H9 (cell line): ENCODE measurements at regions not wholly inside any gene's neighbourhood (a gene's known extent, or its start where the extent isn't known, plus 50 kb on each side); places are given as distances from the start of the nearest gene placed in this dataset.

Experiments
- DNase-seq: peaks from one replicate; pipeline ENCODE4 v3.0.0-alpha.2; 2017
- H2AFZ ChIP-seq: one replicate; pipeline ENCODE4 v1.6.1; 2013; ENCODE audit warnings: mild to moderate bottlenecking, low read length, control low read depth, moderate library complexity
- H2AK5ac ChIP-seq: 2 replicates; pipeline ENCODE4 v1.6.1; 2013; ENCODE audit warnings: low read length, control low read depth, mixed read lengths; ENCODE audit not compliant: insufficient read length
- H2BK120ac ChIP-seq: one replicate; pipeline ENCODE4 v1.6.1; 2013; ENCODE audit warnings: low read depth, mild to moderate bottlenecking, low read length, control low read depth, inconsistent platforms; ENCODE audit not compliant: poor library complexity, severe bottlenecking
- H2BK12ac ChIP-seq: 2 replicates; pipeline ENCODE4 v1.6.1; 2013; ENCODE audit warnings: low read length, control low read depth, mixed read lengths, low read depth; ENCODE audit not compliant: insufficient read length
- H2BK15ac ChIP-seq: 2 replicates; pipeline ENCODE4 v1.6.1; 2013; ENCODE audit warnings: low read depth, low read length, control low read depth
- H2BK20ac ChIP-seq: one replicate; pipeline ENCODE4 v1.6.1; 2013; ENCODE audit warnings: low read depth, mild to moderate bottlenecking, low read length, control low read depth, inconsistent platforms; ENCODE audit not compliant: poor library complexity, severe bottlenecking
- H2BK5ac ChIP-seq: 2 replicates; pipeline ENCODE4 v1.6.1; 2013; ENCODE audit warnings: low read length, control low read depth, mixed read lengths; ENCODE audit not compliant: insufficient read length
- H3K14ac ChIP-seq: 2 replicates; pipeline ENCODE4 v1.6.1; 2013; ENCODE audit warnings: low read length, control low read depth; ENCODE audit not compliant: insufficient read depth
- H3K18ac ChIP-seq: 2 replicates; pipeline ENCODE4 v1.6.1; 2013; ENCODE audit warnings: low read depth, mild to moderate bottlenecking, mixed read lengths, low read length, control low read depth; ENCODE audit not compliant: insufficient read length
- H3K23ac ChIP-seq: 2 replicates; pipeline ENCODE4 v1.6.1; 2013; ENCODE audit warnings: low read length, control low read depth, mixed read lengths, low read depth; ENCODE audit not compliant: insufficient read length
- H3K23me2 ChIP-seq: 2 replicates; pipeline ENCODE4 v1.6.1; 2013; ENCODE audit warnings: low read depth, mild to moderate bottlenecking, mixed read lengths, low read length, control low read depth; ENCODE audit not compliant: insufficient read length, poor library complexity, severe bottlenecking
- H3K27ac ChIP-seq: 2 replicates; pipeline ENCODE4 v1.5.1; 2013; ENCODE audit warnings: low read length, control low read depth, mixed read lengths, low read depth; ENCODE audit not compliant: insufficient read length
- H3K27me3 ChIP-seq: 2 replicates; pipeline ENCODE4 v1.6.1; 2013; ENCODE audit warnings: low read length, control low read depth, inconsistent platforms; ENCODE audit not compliant: insufficient read depth
- H3K4ac ChIP-seq: 2 replicates; pipeline ENCODE4 v1.6.1; 2013; ENCODE audit warnings: low read depth, mild to moderate bottlenecking, control low read depth, inconsistent platforms, low read length, moderate library complexity
- H3K4me1 ChIP-seq: 2 replicates; pipeline ENCODE4 v1.6.1; 2013; ENCODE audit warnings: low read length, control low read depth, inconsistent platforms; ENCODE audit not compliant: insufficient read depth
- H3K4me2 ChIP-seq: 2 replicates; pipeline ENCODE4 v1.6.1; 2013; ENCODE audit warnings: low read length, control low read depth, mixed read lengths; ENCODE audit not compliant: insufficient read length, insufficient read depth
- H3K56ac ChIP-seq: 2 replicates; pipeline ENCODE4 v1.6.1; 2013; ENCODE audit warnings: low read depth, mild to moderate bottlenecking, mixed read lengths, low read length, control low read depth; ENCODE audit not compliant: insufficient read length
- H3K79me1 ChIP-seq: 2 replicates; pipeline ENCODE4 v1.6.1; 2013; ENCODE audit warnings: low read depth, mild to moderate bottlenecking, moderate library complexity, low read length, control low read depth, inconsistent platforms; ENCODE audit not compliant: insufficient read depth, poor library complexity, severe bottlenecking
- H3K79me2 ChIP-seq: 2 replicates; pipeline ENCODE4 v1.6.1; 2013; ENCODE audit warnings: low read length, control low read depth, inconsistent platforms; ENCODE audit not compliant: insufficient read depth
- H3K9ac ChIP-seq: 2 replicates; pipeline ENCODE4 v1.6.1; 2013; ENCODE audit warnings: low read length, control low read depth, mixed read lengths; ENCODE audit not compliant: insufficient read length; ENCODE audit errors: extremely low read depth
- H3K9me3 ChIP-seq: one replicate; pipeline ENCODE4 v1.6.1; 2013; ENCODE audit warnings: low read depth, low read length, inconsistent platforms; ENCODE audit not compliant: control insufficient read depth
- H3T11ph ChIP-seq: one replicate; pipeline ENCODE4 v1.6.1; 2013; ENCODE audit warnings: mild to moderate bottlenecking, low read length, control low read depth, inconsistent platforms
- H4K20me1 ChIP-seq: one replicate; pipeline ENCODE4 v1.6.1; 2013; ENCODE audit not compliant: control insufficient read depth, insufficient read length, insufficient read depth
- H4K5ac ChIP-seq: 2 replicates; pipeline ENCODE4 v1.6.1; 2013; ENCODE audit warnings: low read depth, mild to moderate bottlenecking, mixed read lengths, low read length, control low read depth; ENCODE audit not compliant: insufficient read length
- H4K8ac ChIP-seq: replicated peaks from 2 replicates; pipeline ENCODE4 v1.6.1; 2013; ENCODE audit warnings: low read length, control low read depth, mixed read lengths, low read depth; ENCODE audit not compliant: insufficient read length
- H4K91ac ChIP-seq: 2 replicates; pipeline ENCODE4 v1.6.1; 2013; ENCODE audit warnings: low read depth, mild to moderate bottlenecking, moderate library complexity, mixed read lengths, low read length, control low read depth; ENCODE audit not compliant: insufficient read length
- H3K27ac Mint-ChIP-seq, 3 experiments: 2 replicates in 2 of 3; 3 replicates in 1 of 3; pipeline ENCODE4 v1.8.0; 2020 to 2021; ENCODE audit warnings: mixed read lengths in 3 of 3, mild to moderate bottlenecking in 1 of 3, moderate library complexity in 1 of 3
- H3K27me3 Mint-ChIP-seq: 2 replicates; pipeline ENCODE4 v1.8.0; 2021; ENCODE audit warnings: low read depth, mild to moderate bottlenecking, moderate library complexity, mixed read lengths
- H3K36me3 Mint-ChIP-seq, 3 experiments: 2 replicates in 2 of 3; 3 replicates in 1 of 3; pipeline ENCODE4 v1.8.0; 2020 to 2021; ENCODE audit warnings: low read depth in 3 of 3, mixed read lengths in 3 of 3; ENCODE audit not compliant: insufficient read depth in 1 of 3
- H3K4me1 Mint-ChIP-seq, 2 experiments: 2 replicates each; pipeline ENCODE4 v1.8.0; 2020; ENCODE audit warnings: mixed read lengths in 2 of 2
- H3K4me3 Mint-ChIP-seq, 2 experiments: 2 replicates in 1 of 2; 3 replicates in 1 of 2; pipeline ENCODE4 v1.8.0; 2020 to 2021; ENCODE audit warnings: mild to moderate bottlenecking in 2 of 2, mixed read lengths in 2 of 2, moderate library complexity in 1 of 2
- H3K9me3 Mint-ChIP-seq, 2 experiments: 2 replicates in 1 of 2; 3 replicates in 1 of 2; pipeline ENCODE4 v1.8.0; 2020; ENCODE audit warnings: mild to moderate bottlenecking in 2 of 2, mixed read lengths in 2 of 2, moderate library complexity in 1 of 2
- CTCF ChIP-seq: fragments of 200-600 bp; sonication (generic); conservative IDR thresholded peaks from 3 replicates; pipeline ENCODE4 v1.8.0; 2021; ENCODE audit warnings: antibody characterized with exemption, mild to moderate bottlenecking
- WGBS: extraction: QIAGEN DNeasy Blood & Tissue Kit; methylation state at CpG from one replicate; pipeline ENCODE4 v1.1.7; 2013; ENCODE audit warnings: missing lambda C conversion rate, low lambda C conversion rate, mixed read lengths; ENCODE audit not compliant: insufficient read length; ENCODE audit errors: extremely low coverage; 5-methylcytosine and 5-hydroxymethylcytosine counted together

- Histone ChIP-seq H2BK5ac (no peak overlapping the region), H4K5ac (no peak overlapping the region), H2AK5ac (no peak overlapping the region), H3K14ac (no peak overlapping the region), H3T11ph (no peak overlapping the region), H2AFZ (no peak overlapping the region), H4K8ac (no peak overlapping the region), H3K9me3 (no peaks in the 10 kb centered on the region), H3K27me3 (no peaks in the 10 kb centered on the region), H3K4ac (no peak overlapping the region), H3K4me1 (0 out of 2 replicates have a peak, but pooled peaks cover 4% of the 10 kb centered on the region), H3K23ac (no peak overlapping the region), H3K23me2 (no peaks in the 10 kb centered on the region), H2BK20ac (no peak overlapping the region), H3K79me1 (no peaks in the 10 kb centered on the region), H3K9ac (no peak overlapping the region), H4K91ac (no peak overlapping the region), H3K18ac (no peak overlapping the region), H3K4me2 (no peak overlapping the region), H2BK15ac (no peak overlapping the region), H3K27ac (no peak overlapping the region), H2BK12ac (no peak overlapping the region), H3K79me2 (no peaks in the 10 kb centered on the region), H2BK120ac (no peak overlapping the region), H4K20me1 (no peaks in the 10 kb centered on the region), H3K56ac (no peak overlapping the region)
- Mint-ChIP-seq H3K36me3 (no peaks in the 10 kb centered on the region), H3K4me3 (no peak overlapping the region), H3K9me3 (no peaks in the 10 kb centered on the region; a peak in 1 of 5 replicates), H3K27ac (no peak overlapping the region), H3K4me1 (peaks cover 8 to 11% of the 10 kb centered on the region in 2 experiments), H3K27me3 (no peaks in the 10 kb centered on the region)
- WGBS = no CpG with 5 or more reads among the region's 4 CpGs
- no peak for TF ChIP-seq CTCF
- DNase-seq = no peak
Measured at GRCh38 chr20:7305976-7306375, 538.5 kb downstream of the BMP2 start.
